HCT116 (cell line): ENCODE measurements at regions not wholly inside any gene's neighbourhood (a gene's known extent, or its start where the extent isn't known, plus 50 kb on each side); places are given as distances from the start of the nearest gene placed in this dataset.

ENCODE experiments used
- ATAC-seq: fragments of 200-7000 bp; cut with Tn5 transposase; 2 replicates; pipeline ENCODE4 v1.9.1; 2020; ENCODE audit warnings: mild to moderate bottlenecking, moderate library complexity
- BruUV-seq: library from RNA; stranded (reverse); fragments of 400-500 nt; replicated peaks from 2 replicates; lab custom pipeline; 2021; lab: Mats Ljungman, UMichigan
- CTCF ChIA-PET: fragments of 300-600 bp; sonication (Branson Sonifier 250); formaldehyde crosslinking; loops from one replicate; lab custom pipeline; 2021; ENCODE audit warnings: antibody characterized with exemption; lab: Charles Lee
- POLR2A ChIA-PET: fragments of 300-600, 350-600 bp; sonication (Branson Sonifier 250); formaldehyde crosslinking; loops from one replicate; lab custom pipeline; 2021; ENCODE audit warnings: antibody characterized with exemption; lab: Charles Lee
- RAD21 ChIA-PET, 2 experiments: fragments of 300-600 bp; sonication (Branson Sonifier 250); formaldehyde crosslinking; loops; one replicate each; lab custom pipeline; 2023; ENCODE audit warnings: low total read pairs in 2 of 2; ENCODE audit not compliant: uncharacterized antibody in 2 of 2, unreplicated experiment in 2 of 2, low non-redundant PET in 1 of 2; lab: Charles Lee
- DNase-seq: peaks from one replicate; pipeline ENCODE4 v3.0.0-alpha.2; 2010; ENCODE audit warnings: low read depth, low spot score
- H2AFZ ChIP-seq: fragments of 200-600 bp; shearing (Covaris generic), sonication (generic); 2 replicates; pipeline ENCODE4 v1.6.1; 2017; ENCODE audit warnings: low read depth, mixed run types, mixed read lengths, antibody characterized with exemption, low read length; ENCODE audit not compliant: poor library complexity, severe bottlenecking
- H3K27ac ChIP-seq: 2 replicates; pipeline ENCODE4 v1.5.1; 2012; ENCODE audit warnings: low read depth, low read length
- H3K27me3 ChIP-seq: fragments of 200-600 bp; sonication (generic); 2 replicates; pipeline ENCODE4 v1.6.1; 2016; ENCODE audit warnings: mixed run types, low read length, mixed read lengths; ENCODE audit not compliant: insufficient read depth
- H3K36me3 ChIP-seq, 2 experiments: fragments of 200-500 bp in 1 of 2; fragments of 200-600 bp in 1 of 2; sonication (Bioruptor generic) in 1 of 2; sonication (generic) in 1 of 2; 2 replicates each; pipeline versions ENCODE4 v1.5.1 to v1.6.1; 2014 to 2016; ENCODE audit warnings: low read length in 2 of 2, inconsistent platforms in 1 of 2, mixed read lengths in 1 of 2, mixed run types in 1 of 2; ENCODE audit not compliant: insufficient read depth in 2 of 2, control insufficient read depth in 1 of 2
- H3K4me1 ChIP-seq, 2 experiments: fragments of 200-600 bp in 1 of 2; sonication (generic) in 1 of 2; 2 replicates each; pipeline versions ENCODE4 v1.5.1 to v1.6.1; 2012 to 2017; ENCODE audit warnings: low read length in 2 of 2, inconsistent platforms in 1 of 2, mild to moderate bottlenecking in 1 of 2, mixed read lengths in 1 of 2, mixed run types in 1 of 2, moderate library complexity in 1 of 2; ENCODE audit not compliant: insufficient read depth in 2 of 2, control insufficient read depth in 1 of 2
- H3K4me2 ChIP-seq: fragments of 200-600 bp; sonication (generic); 2 replicates; pipeline ENCODE4 v1.6.1; 2017; ENCODE audit warnings: mixed run types, low read length, mixed read lengths
- H3K4me3 ChIP-seq, 2 experiments: fragments of 200-600 bp in 1 of 2; sonication (generic) in 1 of 2; replicated peaks in 1 of 2; 2 replicates each; pipeline ENCODE4 v1.5.1; 2011 to 2016; ENCODE audit warnings: low read length in 2 of 2, control low read depth in 1 of 2, low read depth in 1 of 2, mild to moderate bottlenecking in 1 of 2, mixed read lengths in 1 of 2, mixed run types in 1 of 2
- H3K79me2 ChIP-seq: fragments of 200-600 bp; sonication (generic); 2 replicates; pipeline ENCODE4 v1.6.1; 2017; ENCODE audit warnings: mild to moderate bottlenecking, mixed run types, low read length, moderate library complexity, mixed read lengths; ENCODE audit not compliant: insufficient read depth
- H3K9ac ChIP-seq: fragments of 200-600 bp; sonication (generic); 2 replicates; pipeline ENCODE4 v1.6.1; 2016; ENCODE audit warnings: low read length, mixed read lengths
- H3K9me2 ChIP-seq: fragments of 200-600 bp; sonication (generic), shearing (Covaris generic); 2 replicates; pipeline ENCODE4 v1.6.1; 2017; ENCODE audit warnings: mixed run types, mild to moderate bottlenecking, moderate library complexity; ENCODE audit not compliant: insufficient read depth
- H3K9me3 ChIP-seq, 2 experiments: fragments of 200-500 bp in 1 of 2; fragments of 200-600 bp in 1 of 2; sonication (Bioruptor generic) in 1 of 2; sonication (generic) in 1 of 2; 2 replicates each; pipeline ENCODE4 v1.6.1; 2014 to 2017; ENCODE audit warnings: low read length in 2 of 2, mixed read lengths in 2 of 2, inconsistent platforms in 1 of 2, low read depth in 1 of 2, mild to moderate bottlenecking in 1 of 2, mixed run types in 1 of 2, moderate library complexity in 1 of 2; ENCODE audit not compliant: control insufficient read depth in 1 of 2, insufficient read depth in 1 of 2
- H4K20me1 ChIP-seq: fragments of 200-600 bp; sonication (generic), shearing (Covaris generic); 2 replicates; pipeline ENCODE4 v1.6.1; 2017; ENCODE audit warnings: mixed run types, mild to moderate bottlenecking, moderate library complexity; ENCODE audit not compliant: insufficient read depth
- CBX3 ChIP-seq: IDR thresholded peaks from 2 replicates; pipeline ENCODE4 v1.6.1; 2012; ENCODE audit warnings: low read depth
- CEBPB ChIP-seq: IDR thresholded peaks from 2 replicates; pipeline ENCODE4 v1.6.1; 2012; ENCODE audit warnings: low read depth
- EGR1 ChIP-seq: IDR thresholded peaks from 2 replicates; pipeline ENCODE4 v1.6.1; 2012; ENCODE audit warnings: low read depth
- ELF1 ChIP-seq: IDR thresholded peaks from 2 replicates; pipeline ENCODE4 v1.6.1; 2012; ENCODE audit warnings: low read depth, borderline replicate concordance
- EZH2 ChIP-seq: fragments of 200-600 bp; sonication (generic); IDR thresholded peaks from 2 replicates; pipeline ENCODE4 v1.6.1; 2017; ENCODE audit warnings: antibody characterized with exemption, mixed run types
- FOSL1 ChIP-seq: IDR thresholded peaks from 2 replicates; pipeline ENCODE4 v1.6.1; 2012; ENCODE audit warnings: low read depth
- JUND ChIP-seq: IDR thresholded peaks from 2 replicates; pipeline ENCODE4 v1.6.1; 2012
- POLR2AphosphoS5 ChIP-seq: IDR thresholded peaks from 2 replicates; pipeline ENCODE4 v1.6.1; 2011; ENCODE audit warnings: mild to moderate bottlenecking, low read depth, low read length, moderate library complexity
- RAD21 ChIP-seq: IDR thresholded peaks from 2 replicates; pipeline ENCODE4 v1.6.1; 2012; ENCODE audit warnings: low read depth, mild to moderate bottlenecking
- SIN3A ChIP-seq: IDR thresholded peaks from 2 replicates; pipeline ENCODE4 v1.6.1; 2012; ENCODE audit warnings: low read depth
- SP1 ChIP-seq: IDR thresholded peaks from 2 replicates; pipeline ENCODE4 v1.6.1; 2012; ENCODE audit warnings: low read depth
- SRF ChIP-seq: IDR thresholded peaks from 2 replicates; pipeline ENCODE4 v1.6.1; 2012; ENCODE audit warnings: low read depth
- TCF7L2 ChIP-seq: IDR thresholded peaks from 2 replicates; pipeline ENCODE4 v1.7.0; 2011; ENCODE audit warnings: borderline replicate concordance, inconsistent platforms; ENCODE audit not compliant: insufficient read depth, insufficient read length; ENCODE audit errors: extremely low read depth
- YY1 ChIP-seq: IDR thresholded peaks from 2 replicates; pipeline ENCODE4 v1.6.1; 2011; ENCODE audit warnings: low read length, low read depth, moderate library complexity, mild to moderate bottlenecking; ENCODE audit not compliant: insufficient replicate concordance; ENCODE audit errors: extremely low read depth
- ZFX ChIP-seq: fragments of 450-650 bp; IDR thresholded peaks from 2 replicates; pipeline ENCODE4 v1.6.1; 2017
- ZNF274 ChIP-seq: fragments of 200-500 bp; sonication (Bioruptor generic); IDR thresholded peaks from 2 replicates; pipeline ENCODE4 v1.6.1; 2014; ENCODE audit warnings: mild to moderate bottlenecking, low read depth, low read length, inconsistent platforms
- intact Hi-C: fragments of 100-400 bp; cut with micrococcal nuclease; formaldehyde crosslinking; loops from 2 replicates; pipeline ENCODE4 v1.10.0; 2022
- TF ChIP-seq, protein P1 (sequence below): IDR thresholded peaks from 2 replicates; pipeline ENCODE4 v1.6.1; 2012
- TF ChIP-seq, protein P2 (sequence below): IDR thresholded peaks from 2 replicates; pipeline ENCODE4 v1.6.1; 2011; ENCODE audit warnings: mild to moderate bottlenecking, low read length, moderate library complexity; ENCODE audit not compliant: insufficient replicate concordance; ENCODE audit errors: extremely low read depth
- TF ChIP-seq, protein P3 (sequence below): IDR thresholded peaks from 2 replicates; pipeline ENCODE4 v1.6.1; 2012; ENCODE audit warnings: low read depth
- TF ChIP-seq, protein P4 (sequence below), 3 experiments: fragments of 200-600 bp in 1 of 3; sonication (generic) in 1 of 3; IDR thresholded peaks in 2 of 3; conservative IDR thresholded peaks in 1 of 3; 2 replicates each; pipeline ENCODE4 v1.5.1; 2012 to 2017; ENCODE audit warnings: low read depth in 2 of 3, low read length in 2 of 3, antibody characterized with exemption in 1 of 3, borderline replicate concordance in 1 of 3, control low read depth in 1 of 3, mild to moderate bottlenecking in 1 of 3, mixed read lengths in 1 of 3, mixed run types in 1 of 3, moderate library complexity in 1 of 3; ENCODE audit not compliant: insufficient read depth in 1 of 3

DNA sequence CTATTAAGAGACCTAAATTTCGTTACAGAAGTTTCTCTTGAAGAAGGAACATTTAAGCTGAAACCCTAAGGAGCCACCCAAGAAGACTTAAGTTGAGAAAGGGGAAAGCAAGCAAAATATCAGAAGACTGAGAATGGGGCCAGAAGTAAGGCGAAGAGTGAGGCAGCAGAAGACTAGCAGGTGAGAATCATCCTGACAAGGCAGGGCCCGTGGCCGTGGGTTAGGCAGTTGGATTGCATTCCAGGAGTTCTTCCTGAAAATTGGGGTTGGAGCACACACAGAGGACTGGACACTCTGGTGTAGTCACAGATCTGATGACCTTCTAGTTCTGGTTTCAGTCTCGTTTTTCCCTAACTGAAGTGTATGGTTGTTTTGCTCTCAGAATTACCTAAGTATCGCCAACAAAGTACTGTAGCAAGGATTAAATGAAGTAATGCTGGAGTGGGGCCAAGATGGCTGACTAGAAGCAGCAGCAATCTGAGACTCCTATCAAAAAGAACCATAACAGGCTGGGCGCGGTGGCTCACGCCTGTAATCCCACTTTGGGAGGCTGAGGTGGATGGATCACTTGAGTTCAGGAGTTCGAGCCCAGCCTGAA, 94.4 kb upstream of the GUCY1A1 start:
- no TSS peak for BruUV-seq
- no peak for DNase-seq

More for the DNA sequence above, 94.4 kb upstream of the GUCY1A1 start:
- intact Hi-C loops = no loop called here
- Histone ChIP-seq H3K79me2 (no peaks in the 10 kb centered on the region), H3K9ac (no peak overlapping the region), H3K4me1 (no peaks in the 10 kb centered on the region), H3K9me3 (no peaks in the 10 kb centered on the region), H3K27me3 (no peaks in the 10 kb centered on the region), H3K36me3 (no peaks in the 10 kb centered on the region), H3K27ac (no peak overlapping the region), H3K4me3 (no peak overlapping the region), H2AFZ (no peak overlapping the region), H3K9me2 (no peaks in the 10 kb centered on the region), H3K4me2 (no peak overlapping the region), H4K20me1 (no peaks in the 10 kb centered on the region)
- CTCF ChIA-PET = no interaction called here
- POLR2A ChIA-PET = no interaction called here
- TF ChIP-seq, protein P1, sequence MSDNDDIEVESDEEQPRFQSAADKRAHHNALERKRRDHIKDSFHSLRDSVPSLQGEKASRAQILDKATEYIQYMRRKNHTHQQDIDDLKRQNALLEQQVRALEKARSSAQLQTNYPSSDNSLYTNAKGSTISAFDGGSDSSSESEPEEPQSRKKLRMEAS = no peak
- TF ChIP-seq TCF7L2 (no peak), EGR1 (no peak), ZNF274 (no peak), CEBPB (no peak), SP1 (no peak), FOSL1 (no peak), RAD21 (no peak), ELF1 (no peak), YY1 (no peak), SIN3A (no peak), EZH2 (no peak), CBX3 (no peak), SRF (no peak), ZFX (no peak), POLR2AphosphoS5 (no peak), JUND (no peak)
- TF ChIP-seq, protein P2, sequence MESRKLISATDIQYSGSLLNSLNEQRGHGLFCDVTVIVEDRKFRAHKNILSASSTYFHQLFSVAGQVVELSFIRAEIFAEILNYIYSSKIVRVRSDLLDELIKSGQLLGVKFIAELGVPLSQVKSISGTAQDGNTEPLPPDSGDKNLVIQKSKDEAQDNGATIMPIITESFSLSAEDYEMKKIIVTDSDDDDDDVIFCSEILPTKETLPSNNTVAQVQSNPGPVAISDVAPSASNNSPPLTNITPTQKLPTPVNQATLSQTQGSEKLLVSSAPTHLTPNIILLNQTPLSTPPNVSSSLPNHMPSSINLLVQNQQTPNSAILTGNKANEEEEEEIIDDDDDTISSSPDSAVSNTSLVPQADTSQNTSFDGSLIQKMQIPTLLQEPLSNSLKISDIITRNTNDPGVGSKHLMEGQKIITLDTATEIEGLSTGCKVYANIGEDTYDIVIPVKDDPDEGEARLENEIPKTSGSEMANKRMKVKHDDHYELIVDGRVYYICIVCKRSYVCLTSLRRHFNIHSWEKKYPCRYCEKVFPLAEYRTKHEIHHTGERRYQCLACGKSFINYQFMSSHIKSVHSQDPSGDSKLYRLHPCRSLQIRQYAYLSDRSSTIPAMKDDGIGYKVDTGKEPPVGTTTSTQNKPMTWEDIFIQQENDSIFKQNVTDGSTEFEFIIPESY = no peak
- TF ChIP-seq, protein P3, sequence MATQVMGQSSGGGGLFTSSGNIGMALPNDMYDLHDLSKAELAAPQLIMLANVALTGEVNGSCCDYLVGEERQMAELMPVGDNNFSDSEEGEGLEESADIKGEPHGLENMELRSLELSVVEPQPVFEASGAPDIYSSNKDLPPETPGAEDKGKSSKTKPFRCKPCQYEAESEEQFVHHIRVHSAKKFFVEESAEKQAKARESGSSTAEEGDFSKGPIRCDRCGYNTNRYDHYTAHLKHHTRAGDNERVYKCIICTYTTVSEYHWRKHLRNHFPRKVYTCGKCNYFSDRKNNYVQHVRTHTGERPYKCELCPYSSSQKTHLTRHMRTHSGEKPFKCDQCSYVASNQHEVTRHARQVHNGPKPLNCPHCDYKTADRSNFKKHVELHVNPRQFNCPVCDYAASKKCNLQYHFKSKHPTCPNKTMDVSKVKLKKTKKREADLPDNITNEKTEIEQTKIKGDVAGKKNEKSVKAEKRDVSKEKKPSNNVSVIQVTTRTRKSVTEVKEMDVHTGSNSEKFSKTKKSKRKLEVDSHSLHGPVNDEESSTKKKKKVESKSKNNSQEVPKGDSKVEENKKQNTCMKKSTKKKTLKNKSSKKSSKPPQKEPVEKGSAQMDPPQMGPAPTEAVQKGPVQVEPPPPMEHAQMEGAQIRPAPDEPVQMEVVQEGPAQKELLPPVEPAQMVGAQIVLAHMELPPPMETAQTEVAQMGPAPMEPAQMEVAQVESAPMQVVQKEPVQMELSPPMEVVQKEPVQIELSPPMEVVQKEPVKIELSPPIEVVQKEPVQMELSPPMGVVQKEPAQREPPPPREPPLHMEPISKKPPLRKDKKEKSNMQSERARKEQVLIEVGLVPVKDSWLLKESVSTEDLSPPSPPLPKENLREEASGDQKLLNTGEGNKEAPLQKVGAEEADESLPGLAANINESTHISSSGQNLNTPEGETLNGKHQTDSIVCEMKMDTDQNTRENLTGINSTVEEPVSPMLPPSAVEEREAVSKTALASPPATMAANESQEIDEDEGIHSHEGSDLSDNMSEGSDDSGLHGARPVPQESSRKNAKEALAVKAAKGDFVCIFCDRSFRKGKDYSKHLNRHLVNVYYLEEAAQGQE = no peak
- TF ChIP-seq, protein P4, sequence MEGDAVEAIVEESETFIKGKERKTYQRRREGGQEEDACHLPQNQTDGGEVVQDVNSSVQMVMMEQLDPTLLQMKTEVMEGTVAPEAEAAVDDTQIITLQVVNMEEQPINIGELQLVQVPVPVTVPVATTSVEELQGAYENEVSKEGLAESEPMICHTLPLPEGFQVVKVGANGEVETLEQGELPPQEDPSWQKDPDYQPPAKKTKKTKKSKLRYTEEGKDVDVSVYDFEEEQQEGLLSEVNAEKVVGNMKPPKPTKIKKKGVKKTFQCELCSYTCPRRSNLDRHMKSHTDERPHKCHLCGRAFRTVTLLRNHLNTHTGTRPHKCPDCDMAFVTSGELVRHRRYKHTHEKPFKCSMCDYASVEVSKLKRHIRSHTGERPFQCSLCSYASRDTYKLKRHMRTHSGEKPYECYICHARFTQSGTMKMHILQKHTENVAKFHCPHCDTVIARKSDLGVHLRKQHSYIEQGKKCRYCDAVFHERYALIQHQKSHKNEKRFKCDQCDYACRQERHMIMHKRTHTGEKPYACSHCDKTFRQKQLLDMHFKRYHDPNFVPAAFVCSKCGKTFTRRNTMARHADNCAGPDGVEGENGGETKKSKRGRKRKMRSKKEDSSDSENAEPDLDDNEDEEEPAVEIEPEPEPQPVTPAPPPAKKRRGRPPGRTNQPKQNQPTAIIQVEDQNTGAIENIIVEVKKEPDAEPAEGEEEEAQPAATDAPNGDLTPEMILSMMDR (IDR thresholded peaks at IDR 0.05 in 2 of 3, conservative IDR thresholded peaks at IDR 0.05 in 1 of 3; ENCODE audit: borderline replicate concordance in 1 of 3, insufficient read depth in 1 of 3, low read depth in 2 of 3, low read length in 2 of 3) = no peak
- ATAC-seq = no peak
- RAD21 ChIA-PET = no interaction called here
